SK-N-SH (cell line): ENCODE measurements at regions not wholly inside any gene's neighbourhood (a gene's known extent, or its start where the extent isn't known, plus 50 kb on each side); places are given as distances from the start of the nearest gene placed in this dataset.

Experiments used
- CTCF ChIA-PET: fragments of 300-600, 350-600 bp; formaldehyde crosslinking; extraction: SDS; loops from one replicate; lab custom pipeline; 2021; lab: Yijun Ruan, JAX
- POLR2A ChIA-PET: fragments of 350-600 bp; sonication (Branson Sonifier 250); formaldehyde crosslinking; extraction: SDS; loops from one replicate; lab custom pipeline; 2020; ENCODE audit warnings: antibody characterized with exemption, inconsistent platforms; lab: Yijun Ruan, JAX
- DNase-seq: peaks from one replicate; pipeline ENCODE4 v3.0.0; 2012
- H2AFZ ChIP-seq: fragments of 200-600 bp; sonication (generic); 2 replicates; pipeline ENCODE4 v1.8.1; 2016; ENCODE audit warnings: antibody characterized with exemption, mild to moderate bottlenecking, low read depth
- H3F3A ChIP-seq: fragments of 200-600 bp; sonication (generic); replicated peaks from 2 replicates; pipeline ENCODE3; 2016; ENCODE audit warnings: antibody characterized with exemption, mild to moderate bottlenecking; ENCODE audit not compliant: insufficient read depth
- H3K27ac ChIP-seq, 2 experiments: fragments of 200-500 bp in 1 of 2; fragments of 200-600 bp in 1 of 2; sonication (Bioruptor generic) in 1 of 2; sonication (generic), shearing (Covaris generic) in 1 of 2; 2 replicates each; pipeline versions ENCODE4 v1.5.1 to v1.6.1; 2014 to 2016; ENCODE audit warnings: low read depth in 2 of 2, inconsistent platforms in 1 of 2, low read length in 1 of 2, mild to moderate bottlenecking in 1 of 2, mixed read lengths in 1 of 2
- H3K27me3 ChIP-seq: fragments of 200-600 bp; sonication (generic), shearing (Covaris generic); 2 replicates; pipeline ENCODE4 v1.6.1; 2016; ENCODE audit warnings: mixed run types; ENCODE audit not compliant: insufficient read depth
- H3K36me3 ChIP-seq, 2 experiments: fragments of 200-500 bp in 1 of 2; fragments of 200-600 bp in 1 of 2; sonication (Bioruptor generic) in 1 of 2; sonication (generic) in 1 of 2; replicated peaks in 1 of 2; 2 replicates each; pipeline versions ENCODE3 to v1.5.1; 2014 to 2016; ENCODE audit warnings: low read length in 1 of 2, mild to moderate bottlenecking in 1 of 2; ENCODE audit not compliant: insufficient read depth in 2 of 2, control insufficient read depth in 1 of 2
- H3K4me1 ChIP-seq, 2 experiments: fragments of 200-500 bp in 1 of 2; fragments of 200-600 bp in 1 of 2; sonication (Bioruptor generic) in 1 of 2; sonication (generic), shearing (Covaris generic) in 1 of 2; 2 replicates each; pipeline versions ENCODE4 v1.5.1 to v1.6.1; 2014 to 2016; ENCODE audit warnings: low read depth in 1 of 2, low read length in 1 of 2, mixed run types in 1 of 2; ENCODE audit not compliant: insufficient read depth in 2 of 2, control insufficient read depth in 1 of 2
- H3K4me2 ChIP-seq: fragments of 200-600 bp; sonication (generic), shearing (Covaris generic); 2 replicates; pipeline ENCODE4 v1.6.1; 2017; ENCODE audit warnings: mixed run types
- H3K4me3 ChIP-seq, 2 experiments: fragments of 200-500 bp in 1 of 2; fragments of 200-600 bp in 1 of 2; sonication (Bioruptor generic) in 1 of 2; sonication (generic), shearing (Covaris generic) in 1 of 2; 2 replicates each; pipeline versions ENCODE4 v1.5.1 to v1.8.1; 2014 to 2016; ENCODE audit warnings: low read depth in 2 of 2, inconsistent platforms in 1 of 2, low read length in 1 of 2, mild to moderate bottlenecking in 1 of 2, mixed read lengths in 1 of 2, moderate library complexity in 1 of 2
- H3K79me2 ChIP-seq: fragments of 200-600 bp; sonication (generic); 2 replicates; pipeline ENCODE4 v1.8.1; 2017; ENCODE audit warnings: mild to moderate bottlenecking; ENCODE audit not compliant: insufficient read depth
- H3K9ac ChIP-seq: fragments of 200-600 bp; sonication (generic); 2 replicates; pipeline ENCODE4 v1.6.1; 2017; ENCODE audit warnings: mixed run types
- H3K9me2 ChIP-seq: fragments of 200-600 bp; sonication (generic); 2 replicates; pipeline ENCODE4 v1.6.1; 2017; ENCODE audit warnings: mixed run types
- H3K9me3 ChIP-seq: fragments of 200-600 bp; sonication (generic); 2 replicates; pipeline ENCODE4 v1.6.1; 2017; ENCODE audit warnings: mixed run types, mild to moderate bottlenecking, moderate library complexity
- H4K20me1 ChIP-seq: fragments of 200-600 bp; sonication (generic); 2 replicates; pipeline ENCODE4 v1.6.1; 2017; ENCODE audit warnings: mild to moderate bottlenecking, mixed run types; ENCODE audit not compliant: insufficient read depth
- CTCF ChIP-seq: fragments of 200-600 bp; sonication (generic); IDR thresholded peaks from 2 replicates; pipeline ENCODE4 v1.6.1; 2017; ENCODE audit warnings: antibody characterized with exemption, mild to moderate bottlenecking, moderate library complexity
- EP300 ChIP-seq, 2 experiments: IDR thresholded peaks; 2 replicates each; pipeline versions ENCODE4 v1.4.0 to v1.6.1; 2012; ENCODE audit warnings: borderline replicate concordance in 1 of 2, low read depth in 1 of 2, low read length in 1 of 2
- EZH2phosphoT487 ChIP-seq: fragments of 200-600 bp; sonication (generic); IDR thresholded peaks from 2 replicates; pipeline ENCODE4 v1.6.1; 2017; ENCODE audit warnings: low read depth, mixed run types, mild to moderate bottlenecking, antibody characterized with exemption, moderate library complexity, borderline replicate concordance
- GATA2 ChIP-seq: sonication (generic); formaldehyde crosslinking; IDR thresholded peaks from 2 replicates; pipeline ENCODE4 v1.5.0; 2020; ENCODE audit warnings: mild to moderate bottlenecking, missing genetic modification reagents
- IRF3 ChIP-seq: fragments of 150-350 bp; IDR thresholded peaks from 2 replicates; pipeline ENCODE4 v1.6.1; 2016; ENCODE audit warnings: mild to moderate bottlenecking, low read depth, low read length
- MEF2A ChIP-seq: IDR thresholded peaks from 2 replicates; pipeline ENCODE4 v1.4.0; 2012; ENCODE audit warnings: low read depth, borderline replicate concordance
- MXI1 ChIP-seq: IDR thresholded peaks from 2 replicates; pipeline ENCODE4 v1.6.1; 2012; ENCODE audit warnings: mild to moderate bottlenecking, low read depth, low read length, improper control_type of control experiment
- NRF1 ChIP-seq: IDR thresholded peaks from 2 replicates; pipeline ENCODE4 v1.6.1; 2012; ENCODE audit warnings: low read depth, mild to moderate bottlenecking, low read length
- PBX3 ChIP-seq: IDR thresholded peaks from 2 replicates; pipeline ENCODE4; 2012
- RAD21 ChIP-seq: IDR thresholded peaks from 2 replicates; pipeline ENCODE4 v1.6.1; 2012; ENCODE audit warnings: mild to moderate bottlenecking, low read length
- RCOR1 ChIP-seq: fragments of 150-350 bp; IDR thresholded peaks from 2 replicates; pipeline ENCODE4 v1.6.1; 2017; ENCODE audit warnings: antibody characterized with exemption, low read length
- SIN3A ChIP-seq: IDR thresholded peaks from 2 replicates; pipeline ENCODE4 v1.6.1; 2012; ENCODE audit warnings: low read depth, mild to moderate bottlenecking, low read length, moderate library complexity, borderline replicate concordance
- SMC3 ChIP-seq: IDR thresholded peaks from 2 replicates; pipeline ENCODE4 v1.6.1; 2012; ENCODE audit warnings: low read depth, low read length, improper control_type of control experiment
- TAF1 ChIP-seq: IDR thresholded peaks from 2 replicates; pipeline ENCODE4 v1.6.1; 2012; ENCODE audit warnings: low read depth, mild to moderate bottlenecking, low read length, moderate library complexity, borderline replicate concordance
- TCF12 ChIP-seq: IDR thresholded peaks from 2 replicates; pipeline ENCODE4 v1.4.0; 2012
- USF1 ChIP-seq: IDR thresholded peaks from 2 replicates; pipeline ENCODE4 v1.4.0; 2012; ENCODE audit warnings: low read depth, borderline replicate concordance
- USF2 ChIP-seq: fragments of 150-350 bp; IDR thresholded peaks from 2 replicates; pipeline ENCODE4 v1.6.1; 2017; ENCODE audit warnings: antibody characterized with exemption, low read length, low read depth, borderline replicate concordance
- YY1 ChIP-seq: IDR thresholded peaks from 2 replicates; pipeline ENCODE4 v1.4.0; 2012; ENCODE audit warnings: low read depth, mild to moderate bottlenecking
- WGBS: methylation state at CpG from one replicate; pipeline ENCODE4 v1.1.6; 2017; ENCODE audit warnings: low lambda C conversion rate; 5-methylcytosine and 5-hydroxymethylcytosine counted together

GRCh38 chr12:30578426-30578825 lies 117.2 kb downstream of the IPO8 start:
- Histone ChIP-seq H3K4me3 (no peak overlapping the region), H2AFZ (no peak overlapping the region), H4K20me1 (no peaks in the 10 kb centered on the region), H3K9me3 (no peaks in the 10 kb centered on the region), H3K9me2 (no peaks in the 10 kb centered on the region), H3K4me1 (no peaks in the 10 kb centered on the region; a peak in 1 of 4 replicates), H3K27me3 (no peaks in the 10 kb centered on the region), H3K36me3 (no peaks in the 10 kb centered on the region), H3F3A (no peaks in the 10 kb centered on the region), H3K27ac (no peak overlapping the region), H3K9ac (no peak overlapping the region), H3K79me2 (no peaks in the 10 kb centered on the region), H3K4me2 (no peak overlapping the region)
- no peak for DNase-seq
- CTCF ChIA-PET: no interaction called here
- WGBS: 65% methylated on average over 5 of the region's 5 CpGs
- POLR2A ChIA-PET: no interaction called here
- no peak for TF ChIP-seq USF2
- no peak for TF ChIP-seq YY1
- no peak for TF ChIP-seq MEF2A
- TF ChIP-seq RAD21: no peak
- no peak for TF ChIP-seq IRF3
- no peak for TF ChIP-seq SMC3
- no peak for TF ChIP-seq TCF12
- no peak for TF ChIP-seq SIN3A
- TF ChIP-seq GATA2 (CRISPR knock-in tag): no peak
- no peak for TF ChIP-seq PBX3
- no peak for TF ChIP-seq TAF1
- no peak for TF ChIP-seq NRF1

- Histone ChIP-seq H3K79me2 (no peaks in the 10 kb centered on the region), H3F3A (no peaks in the 10 kb centered on the region), H3K27ac (no peak overlapping the region), H3K9me3 (no peaks in the 10 kb centered on the region), H3K4me1 (no peaks in the 10 kb centered on the region), H3K36me3 (no peaks in the 10 kb centered on the region), H3K9me2 (no peaks in the 10 kb centered on the region), H2AFZ (no peak overlapping the region), H4K20me1 (no peaks in the 10 kb centered on the region), H3K9ac (no peak overlapping the region), H3K4me3 (no peak overlapping the region), H3K27me3 (no peaks in the 10 kb centered on the region), H3K4me2 (no peak overlapping the region)
- 61% methylated on average over 1 of the region's 1 CpG for WGBS
- ChIA-PET POLR2A (no interaction called here), CTCF (no interaction called here)
- no peak for DNase-seq
- TF ChIP-seq PBX3 (no peak), EZH2phosphoT487 (no peak), MXI1 (no peak), EP300 (IDR thresholded peaks at IDR 0.05; ENCODE audit: borderline replicate concordance in 1 of 2, low read depth in 1 of 2, low read length in 1 of 2) (no peak), RCOR1 (no peak), IRF3 (no peak), SMC3 (no peak), USF2 (no peak), GATA2 (CRISPR knock-in tag) (no peak), CTCF (no peak), USF1 (no peak)
Observed at GRCh38 chr12:30573145-30573544, 122.5 kb downstream of the IPO8 start.
